Neural progenitor cell (in vitro differentiated cells): ENCODE measurements at regions not wholly inside any gene's neighbourhood (a gene's known extent, or its start where the extent isn't known, plus 50 kb on each side); places are given as distances from the start of the nearest gene placed in this dataset.

Source experiments
- EZH2 ChIP-seq: fragments of 200-600 bp; sonication (generic); IDR thresholded peaks from 2 replicates; pipeline ENCODE4 v1.6.1; 2017; ENCODE audit warnings: antibody characterized with exemption, mild to moderate bottlenecking, moderate library complexity
- EZH2phosphoT487 ChIP-seq: fragments of 200-600 bp; sonication (generic); IDR thresholded peaks from 2 replicates; pipeline ENCODE4 v1.6.1; 2017; ENCODE audit warnings: antibody characterized with exemption
- TF ChIP-seq, protein P1 (sequence below): fragments of 200-600 bp; sonication (generic); IDR thresholded peaks from 2 replicates; pipeline ENCODE4 v1.5.1; 2017; ENCODE audit warnings: antibody characterized with exemption, mild to moderate bottlenecking

DNA sequence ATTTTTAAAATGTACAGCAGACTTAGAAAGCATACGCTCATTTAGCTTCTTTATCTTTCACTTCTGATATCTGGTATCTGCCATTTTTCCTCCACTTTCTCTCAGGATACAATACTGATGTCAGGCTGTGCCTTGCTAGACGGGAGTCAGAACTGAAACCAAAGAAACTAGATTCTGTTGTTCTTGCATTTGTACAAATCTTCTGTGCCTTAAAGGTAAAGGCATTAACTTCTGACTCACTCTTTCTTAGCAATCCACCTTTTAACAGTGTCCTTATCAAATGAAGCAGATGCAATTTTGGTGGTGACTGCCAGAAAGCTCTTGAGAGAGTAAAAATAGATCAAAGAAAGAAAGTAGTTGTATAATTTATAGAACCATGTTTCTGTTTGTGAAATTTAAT is 370.4 kb downstream of the PCDH20 start:
- TF ChIP-seq, protein P1, sequence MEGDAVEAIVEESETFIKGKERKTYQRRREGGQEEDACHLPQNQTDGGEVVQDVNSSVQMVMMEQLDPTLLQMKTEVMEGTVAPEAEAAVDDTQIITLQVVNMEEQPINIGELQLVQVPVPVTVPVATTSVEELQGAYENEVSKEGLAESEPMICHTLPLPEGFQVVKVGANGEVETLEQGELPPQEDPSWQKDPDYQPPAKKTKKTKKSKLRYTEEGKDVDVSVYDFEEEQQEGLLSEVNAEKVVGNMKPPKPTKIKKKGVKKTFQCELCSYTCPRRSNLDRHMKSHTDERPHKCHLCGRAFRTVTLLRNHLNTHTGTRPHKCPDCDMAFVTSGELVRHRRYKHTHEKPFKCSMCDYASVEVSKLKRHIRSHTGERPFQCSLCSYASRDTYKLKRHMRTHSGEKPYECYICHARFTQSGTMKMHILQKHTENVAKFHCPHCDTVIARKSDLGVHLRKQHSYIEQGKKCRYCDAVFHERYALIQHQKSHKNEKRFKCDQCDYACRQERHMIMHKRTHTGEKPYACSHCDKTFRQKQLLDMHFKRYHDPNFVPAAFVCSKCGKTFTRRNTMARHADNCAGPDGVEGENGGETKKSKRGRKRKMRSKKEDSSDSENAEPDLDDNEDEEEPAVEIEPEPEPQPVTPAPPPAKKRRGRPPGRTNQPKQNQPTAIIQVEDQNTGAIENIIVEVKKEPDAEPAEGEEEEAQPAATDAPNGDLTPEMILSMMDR: no peak
- no peak for TF ChIP-seq EZH2phosphoT487
- TF ChIP-seq EZH2: no peak
